ENCODE measurements at regions not wholly inside any gene's neighbourhood (a gene's known extent, or its start where the extent isn't known, plus 50 kb on each side); places are given as distances from the start of the nearest gene placed in this dataset.

DNA sequence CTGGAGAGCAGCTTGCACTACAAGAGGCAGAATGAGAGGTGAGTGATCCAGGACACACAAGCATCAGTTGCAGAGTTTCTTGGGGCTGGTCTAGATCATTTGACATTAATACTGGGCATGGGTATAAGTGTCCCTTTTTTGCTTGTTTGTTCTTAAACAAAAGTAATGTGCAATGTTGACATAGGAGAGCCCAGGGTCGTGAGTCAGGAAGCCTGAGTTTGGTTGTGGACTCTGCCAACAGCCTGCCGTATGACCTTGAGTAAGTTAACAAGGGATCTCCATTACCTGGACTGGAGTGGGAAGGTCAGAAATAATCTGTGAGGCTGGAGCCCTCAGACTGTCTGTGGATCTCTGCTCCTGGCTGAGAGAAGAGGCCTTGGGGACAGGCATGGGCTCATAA is 170.3 kb downstream of the KCNA5 start:
- no peak overlapping the region for H3K27ac ChIP-seq (ENCODE audit: control insufficient read depth, insufficient read depth)
- WGBS (ENCODE audit: insufficient coverage, insufficient replicate concordance, low lambda C conversion rate, missing lambda C conversion rate) = 4% methylated on average over 2 of the region's 2 CpGs
- no TSS peak for BruUV-seq (replicated peaks)
- H3K9ac ChIP-seq (ENCODE audit: control insufficient read depth, insufficient read depth, low read length) = no peak overlapping the region
- no peak overlapping the region for H3K4me3 ChIP-seq
- no peak overlapping the region for H2AFZ ChIP-seq (ENCODE audit: control insufficient read depth, low read depth, low read length)
- TF ChIP-seq POLR2AphosphoS5 (IDR thresholded peaks at IDR 0.05; ENCODE audit: low read length) (no peak), NBN (IDR thresholded peaks at IDR 0.05) (no peak), RB1 (IDR thresholded peaks at IDR 0.05; ENCODE audit: borderline replicate concordance) (no peak), SRF (IDR thresholded peaks at IDR 0.05; ENCODE audit: low read depth in 2 of 2, low read length in 2 of 2) (no peak), ZNF622 (IDR thresholded peaks at IDR 0.05) (no peak), SREBF1 (IDR thresholded peaks at IDR 0.05; ENCODE audit: low read length) (no peak), CBX5 (IDR thresholded peaks at IDR 0.05; ENCODE audit: low read depth) (no peak)
- TF ChIP-seq, protein P1, sequence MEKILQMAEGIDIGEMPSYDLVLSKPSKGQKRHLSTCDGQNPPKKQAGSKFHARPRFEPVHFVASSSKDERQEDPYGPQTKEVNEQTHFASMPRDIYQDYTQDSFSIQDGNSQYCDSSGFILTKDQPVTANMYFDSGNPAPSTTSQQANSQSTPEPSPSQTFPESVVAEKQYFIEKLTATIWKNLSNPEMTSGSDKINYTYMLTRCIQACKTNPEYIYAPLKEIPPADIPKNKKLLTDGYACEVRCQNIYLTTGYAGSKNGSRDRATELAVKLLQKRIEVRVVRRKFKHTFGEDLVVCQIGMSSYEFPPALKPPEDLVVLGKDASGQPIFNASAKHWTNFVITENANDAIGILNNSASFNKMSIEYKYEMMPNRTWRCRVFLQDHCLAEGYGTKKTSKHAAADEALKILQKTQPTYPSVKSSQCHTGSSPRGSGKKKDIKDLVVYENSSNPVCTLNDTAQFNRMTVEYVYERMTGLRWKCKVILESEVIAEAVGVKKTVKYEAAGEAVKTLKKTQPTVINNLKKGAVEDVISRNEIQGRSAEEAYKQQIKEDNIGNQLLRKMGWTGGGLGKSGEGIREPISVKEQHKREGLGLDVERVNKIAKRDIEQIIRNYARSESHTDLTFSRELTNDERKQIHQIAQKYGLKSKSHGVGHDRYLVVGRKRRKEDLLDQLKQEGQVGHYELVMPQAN (conservative IDR thresholded peaks at IDR 0.05) = no peak
- ChIA-PET SMC1A (ENCODE audit: uncharacterized antibody, unreplicated experiment) (no interaction called here), POLR2A (no interaction called here), RAD21 (ENCODE audit: unreplicated experiment) (no interaction called here), CTCF (no interaction called here)
- in situ Hi-C loops (cut with MboI) (no loop called here), intact Hi-C loops (cut with micrococcal nuclease; ENCODE audit: unreplicated experiment) (loop anchor here (1.0 kb wide), 1 partner anchor 23 kb away; no protein-coding TSS in a partner anchor)
- H4K20me1 ChIP-seq (ENCODE audit: control insufficient read depth, insufficient read depth) = no peaks in the 10 kb centered on the region
- no peaks in the 10 kb centered on the region for H3K27me3 ChIP-seq (replicated peaks in 1 of 2; ENCODE audit: control insufficient read depth in 2 of 2, insufficient read depth in 2 of 2, low read length in 1 of 2)
- DNase-seq (ENCODE audit: low read depth, low spot score) (no peak), FAIRE-seq (no peak), ATAC-seq (no peak)
- H3K4me2 ChIP-seq (ENCODE audit: control insufficient read depth, insufficient read depth) = no peak overlapping the region
- H3K4me1 ChIP-seq (ENCODE audit: control insufficient read depth, insufficient read depth, low read length) = no peaks in the 10 kb centered on the region
- no peaks in the 10 kb centered on the region for H3K36me3 ChIP-seq (ENCODE audit: control insufficient read depth in 2 of 2, insufficient read depth in 2 of 2, low read length in 1 of 2)
- no peaks in the 10 kb centered on the region for H3K9me3 ChIP-seq (replicated peaks; ENCODE audit: control insufficient read depth, insufficient read depth, low read length)
- H3K79me2 ChIP-seq (ENCODE audit: control insufficient read depth, insufficient read depth, low read length) = no peaks in the 10 kb centered on the region

DNA sequence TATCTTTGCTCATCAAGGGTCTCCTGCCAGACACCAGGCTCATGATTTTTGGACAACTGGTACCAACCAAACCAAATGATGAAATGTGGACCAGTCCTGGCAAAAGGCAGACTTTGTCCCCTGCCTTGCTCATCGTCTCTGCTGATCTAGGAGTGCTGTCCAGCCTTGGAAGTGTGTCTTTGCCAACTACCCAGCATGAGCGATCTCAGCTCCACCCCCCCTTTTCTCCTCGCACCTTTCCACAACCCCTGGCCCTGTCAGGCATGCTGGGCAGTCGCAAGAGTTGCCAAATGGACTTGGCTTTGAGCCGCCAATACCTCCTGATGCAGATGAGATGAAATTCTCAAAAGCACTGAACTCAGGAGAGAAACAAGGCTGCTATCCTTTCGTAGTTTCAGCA is 174.3 kb downstream of the KCNA5 start:
- no TSS peak for BruUV-seq (replicated peaks)
- in situ Hi-C loops (cut with MboI) = no loop called here
- no peak for ATAC-seq
- Histone ChIP-seq H4K20me1 (ENCODE audit: control insufficient read depth, insufficient read depth) (no peaks in the 10 kb centered on the region), H3K4me1 (ENCODE audit: control insufficient read depth, insufficient read depth, low read length) (no peaks in the 10 kb centered on the region), H3K27ac (ENCODE audit: control insufficient read depth, insufficient read depth) (no peak overlapping the region), H3K79me2 (ENCODE audit: control insufficient read depth, insufficient read depth, low read length) (no peaks in the 10 kb centered on the region), H3K4me3 (no peak overlapping the region), H3K9ac (ENCODE audit: control insufficient read depth, insufficient read depth, low read length) (no peak overlapping the region), H3K4me2 (ENCODE audit: control insufficient read depth, insufficient read depth) (no peak overlapping the region), H3K36me3 (ENCODE audit: control insufficient read depth in 2 of 2, insufficient read depth in 2 of 2, low read length in 1 of 2) (no peaks in the 10 kb centered on the region), H3K9me3 (replicated peaks; ENCODE audit: control insufficient read depth, insufficient read depth, low read length) (no peaks in the 10 kb centered on the region), H3K27me3 (replicated peaks in 1 of 2; ENCODE audit: control insufficient read depth in 2 of 2, insufficient read depth in 2 of 2, low read length in 1 of 2) (no peaks in the 10 kb centered on the region), H2AFZ (ENCODE audit: control insufficient read depth, low read depth, low read length) (no peak overlapping the region)
- ChIA-PET SMC1A (ENCODE audit: uncharacterized antibody, unreplicated experiment) (no interaction called here), RAD21 (ENCODE audit: unreplicated experiment) (no interaction called here), CTCF (no interaction called here), POLR2A (no interaction called here)
- intact Hi-C loops (cut with micrococcal nuclease; ENCODE audit: unreplicated experiment) = no loop called here
- TF ChIP-seq ZNF622 (IDR thresholded peaks at IDR 0.05) = no peak
- TF ChIP-seq EZH2 (IDR thresholded peaks at IDR 0.05; ENCODE audit: borderline replicate concordance, control insufficient read depth, low read depth, low read length) = no peak
- TF ChIP-seq JUND (IDR thresholded peaks at IDR 0.05; ENCODE audit: low read depth, low read length) = no peak
- TF ChIP-seq STAT1 (conservative IDR thresholded peaks at IDR 0.05) = no peak
- no peak for TF ChIP-seq STAT3 (IDR thresholded peaks at IDR 0.05; ENCODE audit: low read depth, low read length)
- TF ChIP-seq SP1 (IDR thresholded peaks at IDR 0.05; ENCODE audit: low read depth, low read length) = no peak
- TF ChIP-seq TARDBP (IDR thresholded peaks at IDR 0.05; ENCODE audit: borderline replicate concordance) = no peak
- TF ChIP-seq, protein P2, sequence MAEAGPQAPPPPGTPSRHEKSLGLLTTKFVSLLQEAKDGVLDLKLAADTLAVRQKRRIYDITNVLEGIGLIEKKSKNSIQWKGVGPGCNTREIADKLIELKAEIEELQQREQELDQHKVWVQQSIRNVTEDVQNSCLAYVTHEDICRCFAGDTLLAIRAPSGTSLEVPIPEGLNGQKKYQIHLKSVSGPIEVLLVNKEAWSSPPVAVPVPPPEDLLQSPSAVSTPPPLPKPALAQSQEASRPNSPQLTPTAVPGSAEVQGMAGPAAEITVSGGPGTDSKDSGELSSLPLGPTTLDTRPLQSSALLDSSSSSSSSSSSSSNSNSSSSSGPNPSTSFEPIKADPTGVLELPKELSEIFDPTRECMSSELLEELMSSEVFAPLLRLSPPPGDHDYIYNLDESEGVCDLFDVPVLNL (IDR thresholded peaks at IDR 0.05; ENCODE audit: low read depth, low read length) = no peak
- no peak for TF ChIP-seq MEF2B (IDR thresholded peaks at IDR 0.05; ENCODE audit: partially characterized antibody, poor library complexity, severe bottlenecking)
- TF ChIP-seq KAT2A (conservative IDR thresholded peaks at IDR 0.05; ENCODE audit: control insufficient read depth, low read depth, low read length) = no peak
- no peak for TF ChIP-seq ASH2L (IDR thresholded peaks at IDR 0.05; ENCODE audit: borderline replicate concordance, low read depth)
- FAIRE-seq = no peak
- DNase-seq (ENCODE audit: low read depth, low spot score) = no peak
- 12% methylated on average over 6 of the region's 6 CpGs for WGBS (ENCODE audit: insufficient coverage, insufficient replicate concordance, low lambda C conversion rate, missing lambda C conversion rate)

Data from GM12878 (cell line).